ENCODE measurements at regions not wholly inside any gene's neighbourhood (a gene's known extent, or its start where the extent isn't known, plus 50 kb on each side); places are given as distances from the start of the nearest gene placed in this dataset.

DNA sequence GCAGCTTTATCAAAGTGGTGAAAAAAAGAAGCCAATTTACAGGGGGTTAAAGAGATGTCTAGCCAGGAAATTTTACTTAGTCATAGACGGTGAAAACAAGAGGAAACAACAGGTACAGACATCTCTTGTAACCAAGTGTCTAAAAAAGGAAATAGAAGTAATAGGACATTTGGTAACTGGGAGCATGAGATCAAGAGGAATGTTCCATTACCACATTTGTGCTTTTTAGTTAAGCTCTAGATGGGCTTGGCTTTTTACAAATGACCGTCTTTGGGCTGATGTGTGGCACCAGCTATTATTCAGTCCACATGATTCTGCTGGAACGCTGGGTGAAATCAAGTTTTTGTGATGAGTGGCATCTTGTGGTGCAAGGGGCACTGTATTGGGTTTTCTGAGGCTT is 179.5 kb downstream of the SMIM20 start:
- no peaks in the 10 kb centered on the region for H3K36me3 ChIP-seq (ENCODE audit: control insufficient read depth in 4 of 4, insufficient read depth in 3 of 4, low read depth in 1 of 4, low read length in 3 of 4)
- TF ChIP-seq, protein P1, sequence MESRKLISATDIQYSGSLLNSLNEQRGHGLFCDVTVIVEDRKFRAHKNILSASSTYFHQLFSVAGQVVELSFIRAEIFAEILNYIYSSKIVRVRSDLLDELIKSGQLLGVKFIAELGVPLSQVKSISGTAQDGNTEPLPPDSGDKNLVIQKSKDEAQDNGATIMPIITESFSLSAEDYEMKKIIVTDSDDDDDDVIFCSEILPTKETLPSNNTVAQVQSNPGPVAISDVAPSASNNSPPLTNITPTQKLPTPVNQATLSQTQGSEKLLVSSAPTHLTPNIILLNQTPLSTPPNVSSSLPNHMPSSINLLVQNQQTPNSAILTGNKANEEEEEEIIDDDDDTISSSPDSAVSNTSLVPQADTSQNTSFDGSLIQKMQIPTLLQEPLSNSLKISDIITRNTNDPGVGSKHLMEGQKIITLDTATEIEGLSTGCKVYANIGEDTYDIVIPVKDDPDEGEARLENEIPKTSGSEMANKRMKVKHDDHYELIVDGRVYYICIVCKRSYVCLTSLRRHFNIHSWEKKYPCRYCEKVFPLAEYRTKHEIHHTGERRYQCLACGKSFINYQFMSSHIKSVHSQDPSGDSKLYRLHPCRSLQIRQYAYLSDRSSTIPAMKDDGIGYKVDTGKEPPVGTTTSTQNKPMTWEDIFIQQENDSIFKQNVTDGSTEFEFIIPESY (IDR thresholded peaks at IDR 0.05), result no peak
- TF ChIP-seq FOXA1 (IDR thresholded peaks at IDR 0.05) (no peak), SP1 (IDR thresholded peaks at IDR 0.05) (no peak), HNF4G (IDR thresholded peaks at IDR 0.05) (no peak), GABPA (IDR thresholded peaks at IDR 0.05 in 1 of 2, conservative IDR thresholded peaks at IDR 0.05 in 1 of 2) (no peak), FOXA2 (IDR thresholded peaks at IDR 0.05) (no peak), JUND (IDR thresholded peaks at IDR 0.05) (no peak)
- TF ChIP-seq, protein P2, sequence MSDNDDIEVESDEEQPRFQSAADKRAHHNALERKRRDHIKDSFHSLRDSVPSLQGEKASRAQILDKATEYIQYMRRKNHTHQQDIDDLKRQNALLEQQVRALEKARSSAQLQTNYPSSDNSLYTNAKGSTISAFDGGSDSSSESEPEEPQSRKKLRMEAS (IDR thresholded peaks at IDR 0.05), result no peak
- H3K27me3 ChIP-seq (ENCODE audit: control insufficient read depth in 4 of 4, insufficient read depth in 4 of 4, low read length in 3 of 4), result no peaks in the 10 kb centered on the region
- H3K4me3 ChIP-seq (ENCODE audit: low read depth in 1 of 3, low read length in 3 of 3), result no peak overlapping the region
- 76% methylated on average over 3 of the region's 3 CpGs for WGBS
- no peak overlapping the region for H3K9ac ChIP-seq (ENCODE audit: low read depth in 1 of 2, low read length in 2 of 2)
- H3K27ac ChIP-seq (ENCODE audit: low read depth in 1 of 2, low read length in 2 of 2), result no peak overlapping the region
- DNase-seq (ENCODE audit: low spot score), result no peak
- H3K9me3 ChIP-seq (ENCODE audit: control insufficient read depth in 4 of 4, low read length in 3 of 4), result peaks cover 0 to 15% (median 2%) of the 10 kb centered on the region in 4 donors
- H3K4me1 ChIP-seq (ENCODE audit: control insufficient read depth in 4 of 4, insufficient read depth in 4 of 4, low read length in 3 of 4), result no peaks in the 10 kb centered on the region

DNA sequence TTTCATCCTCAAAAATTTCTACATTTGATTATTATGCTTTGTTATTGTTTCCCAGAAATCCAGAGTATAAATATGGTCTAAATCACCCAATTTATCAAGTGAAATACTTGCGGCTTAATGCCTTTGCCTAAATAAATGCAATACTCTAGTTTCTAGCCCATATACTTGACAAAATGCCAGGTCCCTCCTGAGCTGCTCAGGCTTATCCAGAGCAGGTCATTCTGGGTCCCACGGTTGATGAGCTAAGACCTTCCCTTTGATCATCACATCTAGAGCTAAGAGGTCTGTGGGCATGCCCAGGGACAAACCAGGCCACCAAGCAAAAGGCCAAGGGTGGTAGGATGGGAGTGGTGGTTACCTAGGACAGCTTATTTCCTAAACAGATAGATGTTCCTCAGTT is 180.1 kb downstream of the SMIM20 start:
- Histone ChIP-seq H3K4me1 (ENCODE audit: control insufficient read depth in 4 of 4, insufficient read depth in 4 of 4, low read length in 3 of 4) (no peaks in the 10 kb centered on the region), H3K9ac (ENCODE audit: low read depth in 1 of 2, low read length in 2 of 2) (no peak overlapping the region), H3K4me3 (ENCODE audit: low read depth in 1 of 3, low read length in 3 of 3) (no peak overlapping the region), H3K27ac (ENCODE audit: low read depth in 1 of 2, low read length in 2 of 2) (no peak overlapping the region), H3K36me3 (ENCODE audit: control insufficient read depth in 4 of 4, insufficient read depth in 3 of 4, low read depth in 1 of 4, low read length in 3 of 4) (no peaks in the 10 kb centered on the region), H3K9me3 (ENCODE audit: control insufficient read depth in 4 of 4, low read length in 3 of 4) (peaks cover 2 to 15% (median 3%) of the 10 kb centered on the region in 4 donors), H3K27me3 (ENCODE audit: control insufficient read depth in 4 of 4, insufficient read depth in 4 of 4, low read length in 3 of 4) (no peaks in the 10 kb centered on the region)
- WGBS, result 73% methylated on average over 2 of the region's 2 CpGs
- DNase-seq (ENCODE audit: low spot score), result no peak
- no peak for TF ChIP-seq FOXA2 (IDR thresholded peaks at IDR 0.05)
- TF ChIP-seq SP1 (IDR thresholded peaks at IDR 0.05), result no peak
- no peak for TF ChIP-seq TAF1 (conservative IDR thresholded peaks at IDR 0.05)
- TF ChIP-seq EGR1 (IDR thresholded peaks at IDR 0.05; ENCODE audit: low read depth in 2 of 2), result no peak
- TF ChIP-seq YY1 (IDR thresholded peaks at IDR 0.05), result no peak
- TF ChIP-seq, protein P2 (IDR thresholded peaks at IDR 0.05), result no peak
- no peak for TF ChIP-seq HNF4G (IDR thresholded peaks at IDR 0.05)
- TF ChIP-seq HNF4A (conservative IDR thresholded peaks at IDR 0.05), result no peak

DNA sequence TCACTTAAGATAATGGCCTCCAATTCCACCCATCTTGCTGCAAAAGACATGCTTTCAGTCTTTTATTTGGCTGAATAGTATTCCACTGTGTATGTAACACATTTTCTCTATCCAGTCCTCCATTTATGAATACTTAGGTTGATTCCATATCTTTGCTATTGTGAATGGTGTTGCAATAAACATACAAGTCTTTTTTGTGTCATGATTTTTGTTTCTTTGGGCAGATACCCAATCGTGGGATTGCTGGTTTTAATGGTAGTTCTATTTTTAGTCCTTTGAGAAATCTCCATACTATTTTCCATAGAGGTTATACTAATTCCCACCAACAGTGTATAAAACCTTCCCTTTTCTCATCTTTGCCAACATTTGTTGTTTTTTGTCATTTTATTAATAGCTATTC is 180.9 kb downstream of the SMIM20 start:
- Histone ChIP-seq H3K27ac (ENCODE audit: low read depth in 1 of 2, low read length in 2 of 2) (no peak overlapping the region), H3K4me3 (ENCODE audit: low read depth in 1 of 3, low read length in 3 of 3) (no peak overlapping the region), H3K9ac (ENCODE audit: low read depth in 1 of 2, low read length in 2 of 2) (no peak overlapping the region), H3K9me3 (ENCODE audit: control insufficient read depth in 4 of 4, low read length in 3 of 4) (peaks cover 2 to 12% (median 6%) of the 10 kb centered on the region in 4 donors), H3K4me1 (ENCODE audit: control insufficient read depth in 4 of 4, insufficient read depth in 4 of 4, low read length in 3 of 4) (no peaks in the 10 kb centered on the region), H3K27me3 (ENCODE audit: control insufficient read depth in 4 of 4, insufficient read depth in 4 of 4, low read length in 3 of 4) (no peaks in the 10 kb centered on the region), H3K36me3 (ENCODE audit: control insufficient read depth in 4 of 4, insufficient read depth in 3 of 4, low read depth in 1 of 4, low read length in 3 of 4) (no peaks in the 10 kb centered on the region)
- WGBS, result 70% methylated on average over 1 of the region's 1 CpG
- TF ChIP-seq JUND (IDR thresholded peaks at IDR 0.05) (no peak), HNF4A (conservative IDR thresholded peaks at IDR 0.05) (no peak), YY1 (IDR thresholded peaks at IDR 0.05) (no peak), SP1 (IDR thresholded peaks at IDR 0.05) (no peak), NR2F2 (IDR thresholded peaks at IDR 0.05) (no peak), TAF1 (conservative IDR thresholded peaks at IDR 0.05) (no peak)
- DNase-seq (ENCODE audit: low spot score), result no peak

Measured in liver (tissue), 7 donors.